Right lobe of liver (tissue), 4 donors: ENCODE measurements at regions not wholly inside any gene's neighbourhood (a gene's known extent, or its start where the extent isn't known, plus 50 kb on each side); places are given as distances from the start of the nearest gene placed in this dataset.

Experiments
- POLR2A ChIP-seq: fragments of 450-650 bp; IDR thresholded peaks from one replicate; pipeline ENCODE4 v1.6.1; 2017; ENCODE audit warnings: antibody characterized with exemption, mild to moderate bottlenecking
- TF ChIP-seq, protein P1 (sequence below), 4 donors: fragments of 200-600 bp in 3 of 4; fragments of 450-650 bp in 1 of 4; IDR thresholded peaks; one replicate each; pipeline versions ENCODE4 v1.5.1 to v1.8.0; 2016 to 2022; ENCODE audit warnings: antibody characterized with exemption in 4 of 4, mild to moderate bottlenecking in 2 of 4
- donor health status: DM: no; HTN: no; CAD: no.
- donor health status: DM: no; HTN: no; CAD: no.
- donor health status: DM: no; HTN: yes; CAD: no.

DNA sequence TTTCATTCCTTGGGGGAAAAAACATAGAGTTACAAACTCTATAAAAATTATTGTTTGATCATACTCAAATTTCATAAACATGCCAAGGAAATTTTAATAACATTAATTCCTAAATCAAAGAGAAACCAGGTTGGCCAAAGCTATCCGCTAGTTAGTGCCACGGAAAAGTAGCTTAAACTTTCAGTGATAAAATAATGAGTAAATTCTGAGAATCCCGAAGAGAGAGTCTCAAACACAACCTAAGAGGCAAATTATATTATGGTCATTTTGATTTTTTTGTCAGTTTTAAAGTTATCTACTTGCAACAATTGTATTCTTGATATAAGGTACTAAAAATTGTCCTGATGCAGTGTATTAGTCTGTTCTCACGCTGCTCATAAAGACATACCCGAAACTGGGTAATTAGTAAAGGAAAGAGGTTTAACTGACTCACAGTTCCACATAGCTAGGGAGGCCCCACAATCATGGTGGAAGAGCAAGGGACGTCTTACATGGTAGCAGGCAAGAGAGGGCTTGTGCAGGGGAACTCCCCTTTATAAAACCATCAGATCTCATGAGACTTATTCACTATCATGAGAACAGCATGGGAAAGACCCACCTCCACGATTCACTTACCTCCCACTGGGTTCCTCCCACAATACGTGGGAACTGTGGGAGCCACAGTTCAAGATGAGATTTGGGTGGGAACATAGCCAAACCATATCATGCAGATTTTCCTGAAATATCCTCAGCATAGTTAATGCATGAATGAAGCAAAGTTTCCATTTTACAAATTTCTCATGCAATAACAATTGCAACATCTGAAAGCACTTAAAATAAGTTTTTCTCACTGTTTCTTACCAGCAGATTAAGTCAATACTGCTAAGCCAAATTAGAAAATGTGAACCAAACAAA lies 205.9 kb upstream of the STK17B start:
- TF ChIP-seq, protein P1, sequence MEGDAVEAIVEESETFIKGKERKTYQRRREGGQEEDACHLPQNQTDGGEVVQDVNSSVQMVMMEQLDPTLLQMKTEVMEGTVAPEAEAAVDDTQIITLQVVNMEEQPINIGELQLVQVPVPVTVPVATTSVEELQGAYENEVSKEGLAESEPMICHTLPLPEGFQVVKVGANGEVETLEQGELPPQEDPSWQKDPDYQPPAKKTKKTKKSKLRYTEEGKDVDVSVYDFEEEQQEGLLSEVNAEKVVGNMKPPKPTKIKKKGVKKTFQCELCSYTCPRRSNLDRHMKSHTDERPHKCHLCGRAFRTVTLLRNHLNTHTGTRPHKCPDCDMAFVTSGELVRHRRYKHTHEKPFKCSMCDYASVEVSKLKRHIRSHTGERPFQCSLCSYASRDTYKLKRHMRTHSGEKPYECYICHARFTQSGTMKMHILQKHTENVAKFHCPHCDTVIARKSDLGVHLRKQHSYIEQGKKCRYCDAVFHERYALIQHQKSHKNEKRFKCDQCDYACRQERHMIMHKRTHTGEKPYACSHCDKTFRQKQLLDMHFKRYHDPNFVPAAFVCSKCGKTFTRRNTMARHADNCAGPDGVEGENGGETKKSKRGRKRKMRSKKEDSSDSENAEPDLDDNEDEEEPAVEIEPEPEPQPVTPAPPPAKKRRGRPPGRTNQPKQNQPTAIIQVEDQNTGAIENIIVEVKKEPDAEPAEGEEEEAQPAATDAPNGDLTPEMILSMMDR (IDR thresholded peaks at IDR 0.05): no peak
- no peak for TF ChIP-seq POLR2A
